Activated effector memory CD4-positive, alpha-beta T cell treated with Interleukin-2 at 50 U/mL for 16 hours (primary cell): ENCODE measurements at regions not wholly inside any gene's neighbourhood (a gene's known extent, or its start where the extent isn't known, plus 50 kb on each side); places are given as distances from the start of the nearest gene placed in this dataset.

Source experiments
- DNase-seq: peaks from one replicate; pipeline ENCODE4 v3.0.0-alpha.2; 2020

GRCh38 chr2:60148716-60149115 is 404.7 kb downstream of the BCL11A start:
- no peak for DNase-seq

DNA sequence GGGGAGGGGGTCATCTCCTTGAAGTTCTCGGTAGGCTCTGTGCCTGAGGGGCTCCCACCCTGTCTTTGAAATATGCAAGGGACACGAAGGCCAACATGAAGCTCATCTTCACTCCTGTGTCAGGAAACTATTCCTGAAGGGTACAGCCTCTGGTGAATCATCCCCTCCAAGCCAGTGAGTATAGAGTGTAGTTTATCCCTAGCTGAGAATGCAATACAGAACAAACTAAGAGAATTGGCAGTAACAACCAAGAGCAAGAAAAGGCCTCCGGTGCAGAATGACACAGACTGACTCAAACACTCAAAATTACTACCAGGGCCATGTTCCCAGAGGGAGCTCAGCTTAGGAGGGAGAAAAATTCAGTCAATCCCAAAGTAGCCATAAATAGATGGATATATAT is 413.3 kb downstream of the BCL11A start:
- DNase-seq: no peak

DNA sequence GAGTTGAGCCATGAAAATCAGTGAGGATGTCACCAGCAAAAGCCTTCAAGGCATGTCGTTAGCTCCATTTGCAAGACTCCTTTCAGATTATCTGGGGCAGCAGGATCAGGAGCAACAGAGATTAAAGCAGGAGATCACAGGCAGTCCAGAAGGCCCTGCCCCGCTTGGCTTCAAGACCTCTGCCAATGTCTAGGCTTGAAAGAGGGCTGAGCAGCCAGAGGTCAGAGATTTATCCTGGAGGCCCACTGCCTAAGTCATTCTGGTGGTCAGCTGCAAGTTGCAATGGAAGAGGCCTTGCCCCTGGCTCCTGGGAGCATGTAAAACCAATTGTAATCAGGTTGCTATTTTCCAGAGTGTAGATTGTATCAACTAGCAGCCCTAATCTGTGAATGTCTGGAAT is 416.5 kb downstream of the BCL11A start:
- DNase-seq: no peak

GRCh38 chr2:60127191-60127590 is 426.3 kb downstream of the BCL11A start:
- DNase-seq: no peak

DNA sequence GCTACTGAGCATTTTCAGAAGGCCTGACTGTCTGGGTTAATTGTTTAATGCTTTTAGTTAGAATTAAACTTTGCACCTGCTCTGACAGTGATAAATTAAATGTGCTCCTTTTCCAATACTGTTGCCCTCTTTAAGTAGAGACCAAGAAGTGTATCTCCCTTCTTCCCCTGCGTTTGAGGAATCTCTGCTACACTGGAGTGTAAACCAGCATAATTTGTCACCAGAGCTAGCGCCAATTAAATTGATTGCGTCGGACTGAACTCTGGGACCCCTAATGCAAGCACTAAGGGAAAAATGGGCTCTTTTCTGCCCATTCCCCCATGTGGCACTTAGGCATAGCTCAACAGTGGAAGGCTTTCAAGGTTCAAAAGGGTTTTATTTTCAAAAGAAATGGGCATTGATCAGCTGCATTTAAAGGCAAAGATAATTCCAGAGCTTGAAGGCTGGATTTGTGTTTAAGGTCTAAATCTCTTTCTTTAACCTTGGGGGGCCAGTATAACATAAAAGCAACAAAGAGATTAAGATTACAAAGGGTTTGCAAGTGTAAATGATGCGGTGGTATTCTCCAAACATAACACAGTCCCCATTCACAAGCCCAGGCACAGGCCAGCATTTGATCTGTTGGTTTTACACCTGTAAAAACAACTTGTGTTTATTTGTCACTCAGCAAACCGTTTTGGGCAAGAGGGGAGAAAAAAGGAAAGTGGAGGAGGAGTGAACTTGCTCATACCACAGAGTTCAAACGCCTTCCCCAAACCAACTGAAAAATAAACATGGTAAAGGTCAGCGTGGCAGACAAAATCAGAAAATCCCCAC is 427.6 kb downstream of the BCL11A start:
- no peak for DNase-seq

- DNase-seq: no peak
These were observed 433.7 kb downstream of the BCL11A start for GRCh38 chr2:60119778-60120177.

DNA sequence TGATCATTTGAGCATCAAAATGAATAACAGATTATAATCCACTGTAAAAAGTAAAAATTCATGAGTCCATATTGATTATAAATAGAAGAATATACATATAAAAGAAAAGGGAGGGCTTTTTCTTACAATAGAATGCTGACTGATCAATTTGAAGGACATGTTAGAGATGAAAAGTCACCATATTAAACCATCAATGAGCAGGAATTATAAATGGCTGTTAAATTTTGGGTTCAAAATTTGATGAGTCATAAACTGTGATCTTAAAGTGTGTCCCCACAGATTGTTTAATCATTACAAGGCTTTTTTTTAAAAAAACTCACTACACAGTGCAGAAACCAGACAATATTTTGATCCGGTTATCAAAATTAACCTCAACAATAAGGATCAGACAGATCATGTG is 434.5 kb downstream of the BCL11A start:
- no peak for DNase-seq

- no peak for DNase-seq
These were observed 435.4 kb downstream of the BCL11A start for GRCh38 chr2:60118061-60118460.

DNA sequence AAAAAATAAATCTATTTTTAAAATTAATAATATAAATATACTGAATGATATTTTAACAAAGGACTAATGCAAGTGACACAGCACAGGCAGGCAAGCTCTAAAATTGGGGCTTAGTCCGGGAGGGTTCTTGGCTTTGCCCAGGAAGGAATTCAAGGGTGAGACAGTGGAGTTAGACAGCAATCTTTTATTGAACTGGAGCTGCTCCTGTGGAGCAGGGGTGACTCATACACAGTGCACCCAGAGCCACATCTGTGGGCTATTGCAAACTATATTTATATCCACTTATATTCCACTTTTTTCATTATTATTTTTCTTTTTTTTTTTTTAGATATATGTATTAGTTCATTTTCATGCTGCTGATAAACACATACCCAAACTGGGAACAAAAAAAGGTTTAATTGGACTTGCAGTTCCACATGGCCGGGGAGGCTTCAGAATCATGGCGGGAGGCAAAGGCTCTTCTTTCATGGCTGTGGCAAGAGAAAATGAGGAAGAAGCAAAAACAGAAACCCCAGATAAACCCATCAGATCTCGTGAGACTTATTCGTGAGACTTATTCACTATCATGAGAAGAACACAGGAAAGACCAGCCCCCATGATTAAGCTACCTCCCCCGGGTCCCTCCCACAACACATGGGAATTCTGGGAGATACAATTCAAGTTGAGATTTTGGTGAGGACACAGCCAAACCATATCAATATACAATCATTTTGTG is 437.1 kb downstream of the BCL11A start:
- no peak for DNase-seq

DNA sequence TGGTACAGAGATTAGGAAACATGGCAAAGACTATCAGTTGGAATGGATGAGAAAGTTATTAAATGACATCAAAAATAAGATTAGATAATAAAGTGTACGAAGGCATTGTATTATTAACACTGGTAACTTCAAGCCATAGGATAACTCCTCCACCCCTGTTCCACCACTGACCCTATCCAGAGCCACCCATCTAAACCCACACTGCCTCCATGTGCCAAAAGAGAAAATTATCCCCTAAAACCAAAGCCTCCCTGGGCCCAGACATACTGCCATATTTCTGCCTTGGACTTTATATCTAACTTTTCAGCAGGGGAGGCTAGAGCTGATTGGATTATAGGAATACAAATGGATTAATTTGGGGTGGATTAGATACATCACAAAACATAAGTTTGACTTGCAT is 443.7 kb downstream of the BCL11A start:
- DNase-seq: no peak

GRCh38 chr2:60106836-60107529 is 446.5 kb downstream of the BCL11A start:
- no peak for DNase-seq

DNA sequence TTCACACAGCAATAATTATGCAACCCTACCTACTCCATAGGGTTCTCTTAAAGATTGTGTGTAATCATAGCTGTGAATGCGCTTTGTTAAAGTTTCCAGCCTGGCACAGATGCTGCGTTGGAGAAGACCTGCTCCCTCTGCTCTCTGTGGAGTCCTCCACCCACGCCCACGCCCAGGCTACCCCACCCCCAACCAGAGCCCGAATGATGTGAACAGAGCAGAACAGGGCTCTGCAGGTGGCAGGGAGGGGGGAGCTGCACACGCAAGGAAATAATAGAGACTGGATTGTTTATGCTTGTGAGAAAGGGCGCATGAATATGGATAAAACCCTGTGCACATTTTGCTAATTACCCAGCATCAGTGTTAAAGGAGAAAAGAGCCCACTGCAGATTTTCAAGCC is 447.5 kb downstream of the BCL11A start:
- DNase-seq: no peak

- no peak for DNase-seq
These were observed 448.6 kb downstream of the BCL11A start for GRCh38 chr2:60104514-60105505.

DNA sequence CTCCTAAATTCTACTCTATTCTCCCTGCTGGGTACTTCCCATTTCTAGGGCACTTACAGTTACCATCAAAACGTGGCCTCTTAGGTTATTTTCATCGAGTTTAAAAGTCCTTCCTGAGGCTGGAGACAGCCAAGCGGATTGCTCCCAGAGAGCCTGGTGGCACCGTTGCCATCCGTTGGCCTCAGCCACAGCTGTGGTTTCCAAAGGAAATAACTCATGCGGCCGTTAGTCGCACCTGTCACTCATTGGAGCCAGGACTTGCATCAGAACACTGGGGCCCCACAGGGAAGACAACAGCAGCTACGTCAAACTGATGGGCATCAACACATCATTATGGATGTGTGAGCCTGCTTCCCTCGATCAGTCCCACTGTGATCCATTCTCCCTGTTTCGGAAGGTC is 453.4 kb downstream of the BCL11A start:
- DNase-seq: no peak

GRCh38 chr2:60098996-60099395 is 454.5 kb downstream of the BCL11A start:
- DNase-seq: no peak

DNA sequence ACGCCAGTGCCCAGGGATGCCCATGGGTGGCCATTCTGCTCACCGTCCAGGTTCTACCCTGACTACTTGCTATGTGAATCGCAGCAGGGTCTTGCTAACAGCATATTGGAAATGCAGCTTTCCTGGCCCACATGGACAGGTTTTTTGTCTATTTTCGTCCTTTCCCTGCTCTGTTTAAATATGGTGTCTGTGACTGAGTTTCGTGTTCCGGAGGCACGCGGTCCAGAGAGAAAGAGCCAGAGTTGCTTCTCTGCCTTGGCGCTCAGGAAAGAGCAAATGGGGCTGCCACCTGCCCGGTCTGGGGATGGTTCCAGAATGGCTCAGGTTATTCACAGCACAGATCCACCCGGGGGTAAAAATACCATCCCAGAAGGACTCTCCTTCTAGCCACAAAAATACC is 456.2 kb downstream of the BCL11A start:
- no peak for DNase-seq

DNA sequence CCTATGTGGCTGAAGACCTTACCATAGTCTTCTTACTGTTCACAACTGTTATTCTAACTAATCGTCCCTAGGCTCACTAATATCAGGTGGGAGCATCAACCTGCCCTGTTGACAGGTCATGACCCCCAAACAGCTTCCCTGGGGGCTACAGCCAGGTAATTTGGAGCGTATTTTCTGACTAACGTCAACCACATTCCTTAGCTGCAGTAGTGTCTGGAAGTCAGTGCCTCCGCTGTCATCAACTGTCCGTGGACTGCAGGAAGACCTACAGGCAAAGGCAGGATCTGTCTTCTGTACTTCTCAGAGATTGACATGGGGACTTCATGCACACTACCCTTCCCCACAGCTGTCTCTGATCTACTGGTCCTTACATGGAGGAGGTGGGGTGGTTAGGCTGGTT is 456.9 kb downstream of the BCL11A start:
- no peak for DNase-seq

DNA sequence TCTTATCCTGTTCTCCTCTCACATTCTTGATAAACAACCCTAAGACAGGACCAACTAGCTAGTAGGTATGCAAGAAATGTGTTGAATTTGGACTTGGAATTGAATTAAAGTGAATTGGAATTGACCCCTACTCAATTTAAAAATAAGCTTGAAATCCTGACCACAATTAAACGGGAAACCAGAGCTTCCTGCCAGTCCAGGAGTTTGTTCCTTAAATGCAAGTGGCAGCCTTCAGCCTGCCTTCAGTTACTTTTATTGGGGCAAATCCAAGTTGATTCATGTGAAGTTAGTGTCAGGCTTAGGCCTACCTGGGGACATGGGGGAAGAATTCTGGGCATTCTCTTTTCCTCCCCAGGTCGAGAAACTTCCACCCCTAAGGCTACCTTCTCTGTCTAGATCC is 457.6 kb downstream of the BCL11A start:
- DNase-seq: no peak

GRCh38 chr2:60095202-60095815 is 458.1 kb downstream of the BCL11A start:
- no peak for DNase-seq

- no peak for DNase-seq
These were observed 459.0 kb downstream of the BCL11A start for GRCh38 chr2:60094450-60094929.

GRCh38 chr2:60092781-60093180 is 460.7 kb downstream of the BCL11A start:
- DNase-seq: no peak

DNA sequence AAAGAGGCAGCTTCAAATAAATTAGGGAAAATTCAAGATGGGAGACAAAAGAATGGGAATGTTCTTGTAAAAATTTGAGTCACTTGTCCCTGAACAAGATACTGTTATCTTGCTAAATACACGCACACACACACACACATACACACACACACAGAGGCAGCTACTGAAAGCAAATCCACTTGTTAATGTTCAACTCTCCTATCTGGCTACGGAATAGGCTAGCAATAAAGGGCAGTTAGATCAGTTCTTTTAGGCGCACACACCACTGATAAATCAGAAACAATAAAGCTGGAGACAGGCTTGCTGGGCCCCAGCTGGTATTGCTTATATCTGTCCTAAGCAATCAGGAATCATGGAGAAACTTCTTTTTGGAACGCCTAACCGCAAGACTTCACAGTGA is 461.6 kb downstream of the BCL11A start:
- DNase-seq: no peak
